Astrocyte of the cerebellum (primary cell): ENCODE measurements at regions not wholly inside any gene's neighbourhood (a gene's known extent, or its start where the extent isn't known, plus 50 kb on each side); places are given as distances from the start of the nearest gene placed in this dataset.

ENCODE experiments used
- DNase-seq: peaks from one replicate; pipeline ENCODE4 v3.0.0-alpha.2; 2011; ENCODE audit warnings: low read depth
- H3K4me3 ChIP-seq: 2 replicates; pipeline ENCODE4 v1.5.1; 2011; ENCODE audit warnings: mild to moderate bottlenecking, low read depth, low read length, moderate library complexity
- in situ Hi-C: cut with HindIII; loops from 2 replicates; pipeline ENCODE4 v1.10.0; 2017; ENCODE audit warnings: low sequenced_read_pairs
- TF ChIP-seq, protein P1 (sequence below): IDR thresholded peaks from 2 replicates; pipeline ENCODE4 v1.5.1; 2012; ENCODE audit warnings: low read length, low read depth, moderate library complexity, mild to moderate bottlenecking; ENCODE audit errors: missing control alignments

- in situ Hi-C loops = no loop called here
- TF ChIP-seq, protein P1, sequence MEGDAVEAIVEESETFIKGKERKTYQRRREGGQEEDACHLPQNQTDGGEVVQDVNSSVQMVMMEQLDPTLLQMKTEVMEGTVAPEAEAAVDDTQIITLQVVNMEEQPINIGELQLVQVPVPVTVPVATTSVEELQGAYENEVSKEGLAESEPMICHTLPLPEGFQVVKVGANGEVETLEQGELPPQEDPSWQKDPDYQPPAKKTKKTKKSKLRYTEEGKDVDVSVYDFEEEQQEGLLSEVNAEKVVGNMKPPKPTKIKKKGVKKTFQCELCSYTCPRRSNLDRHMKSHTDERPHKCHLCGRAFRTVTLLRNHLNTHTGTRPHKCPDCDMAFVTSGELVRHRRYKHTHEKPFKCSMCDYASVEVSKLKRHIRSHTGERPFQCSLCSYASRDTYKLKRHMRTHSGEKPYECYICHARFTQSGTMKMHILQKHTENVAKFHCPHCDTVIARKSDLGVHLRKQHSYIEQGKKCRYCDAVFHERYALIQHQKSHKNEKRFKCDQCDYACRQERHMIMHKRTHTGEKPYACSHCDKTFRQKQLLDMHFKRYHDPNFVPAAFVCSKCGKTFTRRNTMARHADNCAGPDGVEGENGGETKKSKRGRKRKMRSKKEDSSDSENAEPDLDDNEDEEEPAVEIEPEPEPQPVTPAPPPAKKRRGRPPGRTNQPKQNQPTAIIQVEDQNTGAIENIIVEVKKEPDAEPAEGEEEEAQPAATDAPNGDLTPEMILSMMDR = no peak
- DNase-seq = no peak
- H3K4me3 ChIP-seq = no peak overlapping the region
These were observed 56.1 kb downstream of the CAPZA3 start for GRCh38 chr12:18794000-18794399.

GRCh38 chr12:18797604-18798003, 59.7 kb downstream of the CAPZA3 start:
- no peak for DNase-seq
- TF ChIP-seq, protein P1 = no peak
- in situ Hi-C loops = no loop called here
- H3K4me3 ChIP-seq = no peak overlapping the region

GRCh38 chr12:18798535-18799361, 60.8 kb downstream of the CAPZA3 start:
- TF ChIP-seq, protein P1 = no peak
- in situ Hi-C loops = no loop called here
- H3K4me3 ChIP-seq = no peak overlapping the region
- no peak for DNase-seq

DNA sequence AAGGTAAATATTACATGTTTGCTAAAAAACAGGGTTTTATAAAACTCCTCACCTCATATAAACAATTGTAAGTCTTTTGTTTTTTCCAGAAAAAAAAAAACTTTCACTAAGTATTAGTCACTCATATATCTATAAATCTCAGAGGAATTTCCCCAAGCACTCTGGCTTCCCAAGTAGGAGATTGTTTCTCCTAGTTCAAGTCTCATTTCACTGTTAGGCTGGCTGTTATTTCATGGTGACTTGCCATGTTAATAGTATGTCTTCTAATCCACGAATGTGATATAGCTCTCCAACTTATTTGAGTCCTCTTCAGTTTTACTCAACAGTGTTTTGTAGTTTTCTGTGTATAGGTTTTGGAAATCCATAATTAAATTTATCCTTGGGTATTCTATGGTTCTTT, 61.6 kb downstream of the CAPZA3 start:
- H3K4me3 ChIP-seq = no peak overlapping the region
- DNase-seq = no peak
- TF ChIP-seq, protein P1 = no peak
- in situ Hi-C loops = no loop called here

DNA sequence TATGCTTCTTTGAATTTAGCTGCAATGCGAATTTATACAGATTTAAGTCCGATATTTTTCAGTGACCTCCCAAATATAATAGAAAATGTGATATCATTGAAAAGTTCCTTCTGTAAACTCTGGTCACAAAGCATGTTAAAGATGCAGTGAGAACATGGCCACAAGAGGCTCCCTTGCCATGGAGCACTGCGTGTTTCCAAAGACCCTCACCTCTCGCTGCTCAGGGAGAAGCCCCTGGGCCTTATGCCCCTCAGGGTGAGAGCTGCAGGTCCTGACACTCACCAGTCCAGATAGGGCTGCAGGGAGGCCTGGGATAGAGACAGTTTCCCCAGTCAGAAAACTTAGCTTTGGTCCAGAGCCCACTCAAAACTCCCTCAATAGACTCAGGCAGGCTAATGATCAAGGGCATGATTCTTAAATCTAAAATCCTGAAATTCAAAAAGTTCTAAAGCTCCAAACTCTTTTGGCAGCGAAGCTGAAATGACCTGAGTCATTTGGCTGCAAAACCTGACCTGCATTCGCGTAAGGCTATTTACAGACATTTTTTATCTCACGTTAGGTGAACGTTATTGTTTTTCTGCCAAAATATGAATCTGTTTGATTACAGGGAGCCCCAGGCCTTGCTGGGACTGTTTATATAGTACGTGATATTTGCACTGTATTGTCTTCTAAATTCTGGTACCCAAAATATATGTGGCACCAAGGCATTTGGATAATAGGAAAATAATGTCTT, 67.8 kb downstream of the CAPZA3 start:
- in situ Hi-C loops = no loop called here
- TF ChIP-seq, protein P1 = peak; percentile 15
- no peak overlapping the region for H3K4me3 ChIP-seq
- DNase-seq = no peak

DNA sequence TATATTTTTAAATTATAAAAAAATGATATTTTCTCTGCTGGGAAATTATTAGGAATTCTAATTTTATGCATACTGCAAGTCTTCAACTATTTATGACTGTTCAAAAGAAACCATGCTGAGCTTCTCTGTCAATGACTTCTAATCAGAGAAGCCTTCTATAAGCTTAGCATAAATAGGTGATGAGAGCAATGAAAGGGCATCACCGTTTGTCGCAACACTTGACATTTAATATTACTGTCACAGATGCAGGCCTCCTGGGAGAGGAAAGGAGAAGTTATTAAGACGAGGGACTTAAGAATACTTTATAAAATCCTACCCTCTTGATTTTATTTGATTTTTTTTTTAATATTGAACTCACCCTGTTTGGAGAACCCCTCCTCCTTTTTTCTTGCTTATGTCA, 69.8 kb downstream of the CAPZA3 start:
- TF ChIP-seq, protein P1 = no peak
- in situ Hi-C loops = no loop called here
- H3K4me3 ChIP-seq = no peak overlapping the region
- DNase-seq = no peak
